ENCODE measurements at regions not wholly inside any gene's neighbourhood (a gene's known extent, or its start where the extent isn't known, plus 50 kb on each side); places are given as distances from the start of the nearest gene placed in this dataset.

GRCh38 chr6:139990856-139991465 is 616.5 kb upstream of the CITED2 start:
- DNase-seq (ENCODE audit: low read depth): no peak

- no peak for DNase-seq (ENCODE audit: low read depth)
These were observed 615.7 kb upstream of the CITED2 start for GRCh38 chr6:139990026-139990686.

- no peak for DNase-seq (ENCODE audit: low read depth)
These were observed 614.2 kb upstream of the CITED2 start for GRCh38 chr6:139988685-139989084.

- DNase-seq (ENCODE audit: low read depth): no peak
These were observed 612.6 kb upstream of the CITED2 start for GRCh38 chr6:139987091-139987490.

- DNase-seq (ENCODE audit: low read depth): no peak
These were observed 610.9 kb upstream of the CITED2 start for GRCh38 chr6:139985236-139985815.

GRCh38 chr6:139984317-139984716 is 609.9 kb upstream of the CITED2 start:
- DNase-seq (ENCODE audit: low read depth): no peak

GRCh38 chr6:139983555-139984276 is 609.3 kb upstream of the CITED2 start:
- peak; percentile 54 for DNase-seq (ENCODE audit: low read depth)

- peak; percentile 58 for DNase-seq (ENCODE audit: low read depth)
These were observed 608.3 kb upstream of the CITED2 start for GRCh38 chr6:139982652-139983295.

- DNase-seq (ENCODE audit: low read depth): peak; percentile 43
These were observed 607.7 kb upstream of the CITED2 start for GRCh38 chr6:139982195-139982594.

- peak; percentile 74 for DNase-seq (ENCODE audit: low read depth)
These were observed 607.3 kb upstream of the CITED2 start for GRCh38 chr6:139981768-139982181.

GRCh38 chr6:139981066-139981624 is 606.7 kb upstream of the CITED2 start:
- DNase-seq (ENCODE audit: low read depth): peak; percentile 37

GRCh38 chr6:139980631-139981030 is 606.2 kb upstream of the CITED2 start:
- DNase-seq (ENCODE audit: low read depth): peak; percentile 43

- no peak for DNase-seq (ENCODE audit: low read depth)
These were observed 604.7 kb upstream of the CITED2 start for GRCh38 chr6:139979021-139979725.

GRCh38 chr6:139977887-139978332 is 603.5 kb upstream of the CITED2 start:
- DNase-seq (ENCODE audit: low read depth): peak; percentile 82

GRCh38 chr6:139973669-139974344 is 599.4 kb upstream of the CITED2 start:
- DNase-seq (ENCODE audit: low read depth): peak; percentile 89

- no peak for DNase-seq (ENCODE audit: low read depth)
These were observed 597.7 kb upstream of the CITED2 start for GRCh38 chr6:139972116-139972515.

- DNase-seq (ENCODE audit: low read depth): peak; percentile 76
These were observed 596.1 kb upstream of the CITED2 start for GRCh38 chr6:139970591-139970991.

GRCh38 chr6:139967497-139967896 is 593.0 kb upstream of the CITED2 start:
- DNase-seq (ENCODE audit: low read depth): peak; percentile 64

- no peak for DNase-seq (ENCODE audit: low read depth)
These were observed 590.9 kb upstream of the CITED2 start for GRCh38 chr6:139965393-139965792.

GRCh38 chr6:139964737-139965136 is 590.3 kb upstream of the CITED2 start:
- no peak for DNase-seq (ENCODE audit: low read depth)
